NCI-H1694 treated with DMSO at 0.1 percent for 48 hours (cell line): ENCODE measurements at regions not wholly inside any gene's neighbourhood (a gene's known extent, or its start where the extent isn't known, plus 50 kb on each side); places are given as distances from the start of the nearest gene placed in this dataset.

Experiments used
- DNase-seq: peaks from one replicate; lab custom pipeline; 2025; lab: John Stamatoyannopoulos, UW

DNA sequence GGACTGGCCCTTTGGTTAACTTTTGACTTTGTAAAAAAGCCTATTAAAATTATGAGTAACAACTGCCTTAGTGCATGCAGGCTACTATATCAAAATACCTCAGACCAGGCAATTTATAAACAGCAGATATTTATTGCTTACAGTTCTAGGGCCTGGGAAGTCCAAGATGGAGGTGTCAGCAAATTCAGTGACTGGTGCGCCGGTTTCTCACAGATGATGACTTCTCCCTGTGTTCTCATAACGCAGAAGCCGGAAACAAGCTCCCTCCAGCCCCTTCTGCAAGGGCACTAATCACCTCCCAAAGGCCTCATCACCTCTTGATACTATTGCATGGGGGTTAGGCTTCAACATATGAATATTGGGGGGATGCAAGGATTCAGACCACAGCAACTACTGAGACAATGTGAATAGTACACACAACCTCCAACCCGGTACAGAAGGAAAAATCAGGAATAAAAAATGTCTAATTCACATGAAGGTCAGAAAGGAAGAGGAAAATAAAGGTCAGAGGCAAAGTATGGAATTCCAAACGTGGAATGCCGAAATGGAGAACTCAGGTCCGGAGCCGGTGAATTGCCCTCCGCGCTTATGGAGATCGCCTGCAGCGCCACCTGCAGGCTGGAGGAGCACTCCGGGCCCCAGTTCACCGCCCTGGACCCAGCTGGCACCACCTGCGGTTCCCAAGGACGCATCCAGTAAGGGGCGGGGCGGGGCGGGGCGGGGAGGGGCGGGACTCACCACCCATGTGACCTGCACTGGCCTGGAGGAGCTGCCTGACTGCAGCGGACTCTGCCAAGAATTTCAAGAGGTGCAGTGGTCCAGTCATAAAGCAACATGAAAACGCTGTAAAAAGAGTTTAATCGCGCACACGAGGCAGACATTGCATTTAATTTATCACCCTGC lies 203.4 kb downstream of the KIF26A start:
- DNase-seq: peak; percentile 72

GRCh38 chr14:104342435-104343293 lies 204.3 kb downstream of the KIF26A start:
- DNase-seq: no peak

- DNase-seq: no peak
Observed at GRCh38 chr14:104343294-104343625, 204.9 kb downstream of the KIF26A start.

GRCh38 chr14:104343690-104344640 lies 205.6 kb downstream of the KIF26A start:
- DNase-seq: no peak

- no peak for DNase-seq
Observed at GRCh38 chr14:104344818-104345620, 206.6 kb downstream of the KIF26A start.

GRCh38 chr14:104345621-104346462 lies 207.5 kb downstream of the KIF26A start:
- no peak for DNase-seq

DNA sequence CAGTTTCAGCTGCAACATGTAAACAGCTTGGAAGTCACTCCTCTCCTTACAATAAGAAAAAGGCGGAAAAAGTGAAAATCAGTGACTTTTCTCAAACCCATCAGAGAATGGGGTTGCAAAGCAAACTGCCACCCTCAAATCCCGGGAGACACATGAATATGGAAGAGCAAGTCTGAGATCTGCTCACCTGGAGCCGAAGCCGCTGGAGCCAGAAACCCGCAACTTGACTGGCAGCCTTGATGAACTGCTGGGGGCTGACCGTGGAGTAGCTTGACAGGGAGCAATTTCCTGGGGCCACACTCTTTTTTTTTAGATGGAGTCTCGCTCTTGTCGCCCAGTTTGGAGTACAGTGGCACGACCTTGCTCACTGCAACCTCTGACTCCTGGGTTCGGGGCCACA lies 208.2 kb downstream of the KIF26A start:
- no peak for DNase-seq

- DNase-seq: no peak
Observed at GRCh38 chr14:104348741-104349140, 210.4 kb downstream of the KIF26A start.

- DNase-seq: no peak
Observed at GRCh38 chr14:104349950-104350349, 211.6 kb downstream of the KIF26A start.

- DNase-seq: no peak
Observed at GRCh38 chr14:104350463-104351185, 212.2 kb downstream of the KIF26A start.

DNA sequence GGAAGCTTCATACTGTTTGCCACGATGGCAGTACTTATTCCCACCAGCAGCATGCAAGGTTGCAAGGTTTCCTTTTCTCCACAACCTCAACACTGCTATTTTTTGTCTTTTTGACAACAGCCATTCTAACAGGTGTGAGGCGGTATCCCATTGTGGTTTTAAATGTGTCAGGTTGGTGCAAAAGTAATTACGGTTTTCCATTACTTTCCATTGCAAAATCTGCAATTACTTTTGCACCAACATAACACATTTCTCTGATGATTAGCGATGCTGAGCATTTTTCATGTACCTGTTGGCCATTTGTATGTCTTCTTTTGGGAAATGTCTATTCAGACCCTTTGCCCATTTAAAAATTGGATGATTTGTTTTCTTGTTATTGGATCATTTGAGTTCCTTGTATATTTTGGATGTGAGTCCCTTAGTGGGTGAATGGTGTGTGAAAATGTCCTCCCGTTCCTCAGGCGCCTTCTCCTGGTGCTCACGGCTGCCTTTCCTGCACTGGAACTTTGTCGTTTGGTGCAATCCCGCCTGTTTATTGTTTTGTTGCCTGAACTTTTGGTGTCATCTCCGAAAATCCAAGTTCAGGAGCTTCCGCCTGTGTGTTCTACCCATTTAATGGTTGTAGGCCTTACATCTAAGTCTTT lies 213.6 kb downstream of the KIF26A start:
- DNase-seq: no peak

- DNase-seq: no peak
Observed at GRCh38 chr14:104352493-104353220, 214.3 kb downstream of the KIF26A start.

GRCh38 chr14:104353221-104353920 lies 215.0 kb downstream of the KIF26A start:
- no peak for DNase-seq

GRCh38 chr14:104353921-104354701 lies 215.7 kb downstream of the KIF26A start:
- no peak for DNase-seq

- DNase-seq: no peak
Observed at GRCh38 chr14:104355101-104356019, 217.0 kb downstream of the KIF26A start.
